ENCODE measurements at regions not wholly inside any gene's neighbourhood (a gene's known extent, or its start where the extent isn't known, plus 50 kb on each side); places are given as distances from the start of the nearest gene placed in this dataset.

DNA sequence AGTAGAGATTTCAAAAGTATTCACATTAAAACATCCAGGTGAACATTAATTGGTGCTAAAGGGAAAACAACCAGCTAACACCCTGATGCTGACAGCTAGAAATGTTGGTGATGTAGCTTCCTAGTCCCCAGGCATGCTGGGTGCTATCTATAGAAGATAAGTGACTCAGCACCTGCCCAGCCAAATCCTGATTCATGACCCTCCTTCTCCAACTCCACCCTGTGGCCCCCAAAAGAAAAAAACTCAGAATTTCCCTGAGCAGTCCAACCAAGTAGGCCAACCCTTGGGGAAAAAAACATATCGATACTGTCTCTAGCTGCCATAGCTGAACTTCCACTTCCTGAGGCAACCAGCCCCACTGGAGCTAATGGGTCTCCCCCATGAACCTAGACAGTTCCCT, 197.6 kb upstream of the KLF3 start:
- H3K27ac ChIP-seq: no peak overlapping the region
- DNase-seq: no peak
- no peak overlapping the region for H3K4me3 ChIP-seq
- WGBS, 5 donors: 91 to 100% (median 94%) methylated on average over 1 of the region's 1 CpG
- H3K9me3 ChIP-seq: peaks cover 0 to 17% (median 10%) of the 10 kb centered on the region in 8 donors
- TF ChIP-seq POLR2A (IDR thresholded peaks at IDR 0.05): no peak
- no peaks in the 10 kb centered on the region for H3K36me3 ChIP-seq
- no peaks in the 10 kb centered on the region for H3K27me3 ChIP-seq (replicated peaks in 1 of 7)
- H3K4me1 ChIP-seq: no peaks in the 10 kb centered on the region
- intact Hi-C loops (cut with DNase I; ENCODE audit: low total_unique reads): no loop called here

GRCh38 chr4:38467296-38467695, 196.7 kb upstream of the KLF3 start:
- no peaks in the 10 kb centered on the region for H3K4me1 ChIP-seq
- peaks cover 0 to 17% (median 10%) of the 10 kb centered on the region in 8 donors for H3K9me3 ChIP-seq
- TF ChIP-seq POLR2AphosphoS5 (IDR thresholded peaks at IDR 0.05) (no peak), POLR2A (IDR thresholded peaks at IDR 0.05) (no peak)
- TF ChIP-seq, protein P1, sequence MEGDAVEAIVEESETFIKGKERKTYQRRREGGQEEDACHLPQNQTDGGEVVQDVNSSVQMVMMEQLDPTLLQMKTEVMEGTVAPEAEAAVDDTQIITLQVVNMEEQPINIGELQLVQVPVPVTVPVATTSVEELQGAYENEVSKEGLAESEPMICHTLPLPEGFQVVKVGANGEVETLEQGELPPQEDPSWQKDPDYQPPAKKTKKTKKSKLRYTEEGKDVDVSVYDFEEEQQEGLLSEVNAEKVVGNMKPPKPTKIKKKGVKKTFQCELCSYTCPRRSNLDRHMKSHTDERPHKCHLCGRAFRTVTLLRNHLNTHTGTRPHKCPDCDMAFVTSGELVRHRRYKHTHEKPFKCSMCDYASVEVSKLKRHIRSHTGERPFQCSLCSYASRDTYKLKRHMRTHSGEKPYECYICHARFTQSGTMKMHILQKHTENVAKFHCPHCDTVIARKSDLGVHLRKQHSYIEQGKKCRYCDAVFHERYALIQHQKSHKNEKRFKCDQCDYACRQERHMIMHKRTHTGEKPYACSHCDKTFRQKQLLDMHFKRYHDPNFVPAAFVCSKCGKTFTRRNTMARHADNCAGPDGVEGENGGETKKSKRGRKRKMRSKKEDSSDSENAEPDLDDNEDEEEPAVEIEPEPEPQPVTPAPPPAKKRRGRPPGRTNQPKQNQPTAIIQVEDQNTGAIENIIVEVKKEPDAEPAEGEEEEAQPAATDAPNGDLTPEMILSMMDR (IDR thresholded peaks at IDR 0.05 in 8 of 11, conservative IDR thresholded peaks at IDR 0.05 in 3 of 11): no peak
- H3K36me3 ChIP-seq: no peaks in the 10 kb centered on the region
- no peak for DNase-seq
- intact Hi-C loops (cut with DNase I; ENCODE audit: low total_unique reads): no loop called here
- WGBS, 5 donors: 89 to 100% (median 93%) methylated on average over 1 of the region's 1 CpG
- no peak overlapping the region for H3K27ac ChIP-seq
- H3K4me3 ChIP-seq: no peak overlapping the region
- no peaks in the 10 kb centered on the region for H3K27me3 ChIP-seq (replicated peaks in 1 of 7)

DNA sequence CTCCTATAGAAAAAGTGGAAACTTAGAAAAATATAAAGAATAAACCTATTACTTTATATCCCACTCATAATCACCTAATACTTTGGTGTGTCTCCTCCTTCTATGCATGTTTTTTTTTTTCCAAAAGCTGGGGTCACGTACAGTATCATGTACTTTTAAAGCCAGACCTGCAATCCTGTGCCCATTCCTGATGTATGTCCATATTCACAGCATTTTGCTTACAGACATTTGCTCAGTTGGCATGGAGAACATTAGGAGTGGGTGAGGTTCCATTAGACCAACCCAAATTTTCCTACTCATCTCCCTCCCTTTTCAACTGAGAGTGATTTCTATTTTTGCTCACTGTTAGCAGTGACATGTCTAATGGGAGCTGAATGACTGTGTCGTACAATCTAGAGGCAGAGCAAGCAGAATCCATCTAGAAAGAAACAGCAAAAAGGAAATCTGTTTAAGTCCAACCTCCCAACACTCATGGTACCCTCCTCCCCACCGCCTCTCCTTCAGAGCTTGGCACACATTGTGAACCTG, 195.6 kb upstream of the KLF3 start:
- no peak overlapping the region for H3K4me3 ChIP-seq
- no peaks in the 10 kb centered on the region for H3K27me3 ChIP-seq (replicated peaks in 1 of 7)
- H3K36me3 ChIP-seq: no peaks in the 10 kb centered on the region
- intact Hi-C loops (cut with DNase I; ENCODE audit: low total_unique reads): no loop called here
- H3K4me1 ChIP-seq: no peaks in the 10 kb centered on the region
- peaks cover 0 to 17% (median 10%) of the 10 kb centered on the region in 8 donors for H3K9me3 ChIP-seq
- DNase-seq: no peak
- H3K27ac ChIP-seq: no peak overlapping the region
- 86 to 98% (median 92%) methylated on average over 3 of the region's 3 CpGs for WGBS, 5 donors
- TF ChIP-seq, protein P1 (IDR thresholded peaks at IDR 0.05 in 8 of 11, conservative IDR thresholded peaks at IDR 0.05 in 3 of 11): no peak
- TF ChIP-seq POLR2A (IDR thresholded peaks at IDR 0.05) (no peak), POLR2AphosphoS5 (IDR thresholded peaks at IDR 0.05) (no peak)

GRCh38 chr4:38469410-38469809, 194.6 kb upstream of the KLF3 start:
- Histone ChIP-seq H3K27ac (no peak overlapping the region), H3K9me3 (peaks cover 0 to 17% (median 10%) of the 10 kb centered on the region in 8 donors), H3K36me3 (no peaks in the 10 kb centered on the region), H3K4me1 (no peaks in the 10 kb centered on the region), H3K4me3 (no peak overlapping the region), H3K27me3 (replicated peaks in 1 of 7) (no peaks in the 10 kb centered on the region)
- 81 to 93% (median 88%) methylated on average over 3 of the region's 3 CpGs for WGBS, 5 donors
- intact Hi-C loops (cut with DNase I; ENCODE audit: low total_unique reads): no loop called here
- no peak for DNase-seq
- TF ChIP-seq, protein P1 (IDR thresholded peaks at IDR 0.05 in 8 of 11, conservative IDR thresholded peaks at IDR 0.05 in 3 of 11): no peak
- TF ChIP-seq POLR2A (IDR thresholded peaks at IDR 0.05) (no peak), POLR2AphosphoS5 (IDR thresholded peaks at IDR 0.05) (no peak)

All from spleen (tissue), 11 donors.